ENCODE measurements at regions not wholly inside any gene's neighbourhood (a gene's known extent, or its start where the extent isn't known, plus 50 kb on each side); places are given as distances from the start of the nearest gene placed in this dataset.

DNA sequence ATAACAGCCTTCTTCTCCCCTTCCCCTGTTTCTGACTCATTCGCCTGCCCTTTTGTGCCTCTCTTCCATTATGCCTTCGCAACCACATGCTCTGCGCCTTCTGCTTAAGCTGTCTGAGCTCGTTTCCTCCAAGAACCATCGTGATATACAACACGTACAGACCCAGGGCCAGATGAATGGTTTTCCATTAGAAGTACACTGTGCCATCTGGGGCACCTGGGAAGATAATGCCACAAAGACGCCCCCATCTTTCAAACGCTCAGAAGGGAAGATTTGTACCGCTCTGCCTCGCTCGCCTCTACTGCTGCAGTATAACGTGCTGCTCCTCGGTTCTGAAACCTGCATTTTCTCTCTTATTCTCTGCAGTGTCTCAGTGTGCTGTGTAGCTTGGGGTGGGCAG is 470.9 kb upstream of the STXBP6 start:
- intact Hi-C loops (cut with micrococcal nuclease; ENCODE audit: unreplicated experiment): no loop called here
- H3K27ac ChIP-seq (ENCODE audit: extremely low read length, insufficient read depth, low read length): no peak overlapping the region
- no TSS peak for BruUV-seq (replicated peaks)
- no peak for TF ChIP-seq ZNF776 (CRISPR knock-in tag; IDR thresholded peaks at IDR 0.05)
- no peak for TF ChIP-seq ZNF772 (CRISPR knock-in tag; IDR thresholded peaks at IDR 0.05)
- TF ChIP-seq NCOA5 (CRISPR knock-in tag; IDR thresholded peaks at IDR 0.05): no peak
- TF ChIP-seq, protein P1, sequence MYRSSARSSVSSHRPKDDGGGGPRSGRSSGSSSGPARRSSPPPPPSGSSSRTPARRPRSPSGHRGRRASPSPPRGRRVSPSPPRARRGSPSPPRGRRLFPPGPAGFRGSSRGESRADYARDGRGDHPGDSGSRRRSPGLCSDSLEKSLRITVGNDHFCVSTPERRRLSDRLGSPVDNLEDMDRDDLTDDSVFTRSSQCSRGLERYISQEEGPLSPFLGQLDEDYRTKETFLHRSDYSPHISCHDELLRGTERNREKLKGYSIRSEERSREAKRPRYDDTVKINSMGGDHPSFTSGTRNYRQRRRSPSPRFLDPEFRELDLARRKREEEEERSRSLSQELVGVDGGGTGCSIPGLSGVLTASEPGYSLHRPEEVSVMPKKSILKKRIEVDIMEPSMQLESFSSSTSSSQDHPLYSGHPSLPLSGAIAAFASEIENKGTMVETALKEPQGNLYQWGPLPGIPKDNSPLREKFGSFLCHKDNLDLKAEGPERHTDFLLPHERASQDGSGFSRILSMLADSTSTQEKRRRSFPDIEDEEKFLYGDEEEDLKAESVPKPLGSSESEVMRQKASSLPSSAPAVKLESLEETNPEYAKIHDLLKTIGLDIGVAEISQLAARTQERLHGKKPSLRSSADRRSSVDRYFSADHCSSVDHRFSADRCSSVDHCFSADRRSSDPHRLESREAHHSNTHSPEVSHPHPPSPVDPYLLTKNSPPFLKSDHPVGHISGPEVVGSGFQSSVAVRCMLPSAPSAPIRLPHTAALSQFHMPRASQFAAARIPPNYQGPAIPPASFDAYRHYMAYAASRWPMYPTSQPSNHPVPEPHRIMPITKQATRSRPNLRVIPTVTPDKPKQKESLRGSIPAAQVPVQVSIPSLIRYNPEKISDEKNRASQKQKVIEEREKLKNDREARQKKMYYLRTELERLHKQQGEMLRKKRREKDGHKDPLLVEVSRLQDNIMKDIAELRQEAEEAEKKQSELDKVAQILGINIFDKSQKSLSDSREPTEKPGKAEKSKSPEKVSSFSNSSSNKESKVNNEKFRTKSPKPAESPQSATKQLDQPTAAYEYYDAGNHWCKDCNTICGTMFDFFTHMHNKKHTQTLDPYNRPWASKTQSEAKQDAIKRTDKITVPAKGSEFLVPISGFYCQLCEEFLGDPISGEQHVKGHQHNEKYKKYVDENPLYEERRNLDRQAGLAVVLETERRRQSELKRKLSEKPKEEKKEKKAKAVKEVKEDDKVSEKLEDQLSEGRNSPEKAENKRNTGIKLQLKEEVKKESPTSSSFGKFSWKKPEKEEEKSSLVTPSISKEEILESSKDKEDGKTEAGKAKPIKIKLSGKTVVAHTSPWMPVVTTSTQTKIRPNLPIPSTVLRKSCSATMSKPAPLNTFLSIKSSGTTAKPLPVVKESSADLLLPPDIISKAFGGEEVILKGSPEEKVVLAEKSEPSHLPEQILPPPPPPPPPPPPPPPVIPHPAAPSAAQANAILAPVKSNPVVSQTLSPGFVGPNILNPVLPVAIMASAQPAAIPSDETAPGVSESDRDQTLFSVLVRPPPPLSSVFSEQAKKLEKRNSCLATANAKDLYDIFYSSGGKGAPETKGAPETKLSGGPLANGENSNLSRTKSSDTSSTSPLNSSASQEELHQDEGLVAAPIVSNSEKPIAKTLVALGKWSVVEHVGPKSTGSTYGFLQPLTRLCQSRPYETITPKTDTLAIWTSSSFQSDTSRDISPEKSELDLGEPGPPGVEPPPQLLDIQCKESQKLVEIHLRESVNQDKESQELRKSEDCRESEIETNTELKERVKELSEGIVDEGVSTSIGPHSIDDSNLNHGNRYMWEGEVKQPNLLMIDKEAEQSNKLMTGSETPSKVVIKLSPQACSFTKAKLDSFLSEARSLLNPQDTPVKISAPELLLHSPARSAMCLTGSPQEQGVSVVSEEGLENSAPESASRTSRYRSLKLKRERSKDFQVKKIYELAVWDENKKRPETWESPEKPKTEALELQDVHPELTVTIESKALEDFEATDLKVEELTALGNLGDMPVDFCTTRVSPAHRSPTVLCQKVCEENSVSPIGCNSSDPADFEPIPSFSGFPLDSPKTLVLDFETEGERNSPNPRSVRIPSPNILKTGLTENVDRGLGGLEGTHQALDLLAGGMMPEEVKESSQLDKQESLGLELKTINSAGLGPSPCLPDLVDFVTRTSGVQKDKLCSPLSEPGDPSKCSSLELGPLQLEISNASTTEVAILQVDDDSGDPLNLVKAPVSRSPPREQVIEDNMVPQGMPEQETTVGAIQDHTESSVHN (CRISPR knock-in tag; IDR thresholded peaks at IDR 0.05): no peak
- no peak for TF ChIP-seq PHF8 (CRISPR knock-in tag; IDR thresholded peaks at IDR 0.05)
- TF ChIP-seq WIZ (CRISPR knock-in tag; IDR thresholded peaks at IDR 0.05): no peak
- TF ChIP-seq TP53 (CRISPR knock-in tag; conservative IDR thresholded peaks at IDR 0.05): no peak
- TF ChIP-seq, protein P2, sequence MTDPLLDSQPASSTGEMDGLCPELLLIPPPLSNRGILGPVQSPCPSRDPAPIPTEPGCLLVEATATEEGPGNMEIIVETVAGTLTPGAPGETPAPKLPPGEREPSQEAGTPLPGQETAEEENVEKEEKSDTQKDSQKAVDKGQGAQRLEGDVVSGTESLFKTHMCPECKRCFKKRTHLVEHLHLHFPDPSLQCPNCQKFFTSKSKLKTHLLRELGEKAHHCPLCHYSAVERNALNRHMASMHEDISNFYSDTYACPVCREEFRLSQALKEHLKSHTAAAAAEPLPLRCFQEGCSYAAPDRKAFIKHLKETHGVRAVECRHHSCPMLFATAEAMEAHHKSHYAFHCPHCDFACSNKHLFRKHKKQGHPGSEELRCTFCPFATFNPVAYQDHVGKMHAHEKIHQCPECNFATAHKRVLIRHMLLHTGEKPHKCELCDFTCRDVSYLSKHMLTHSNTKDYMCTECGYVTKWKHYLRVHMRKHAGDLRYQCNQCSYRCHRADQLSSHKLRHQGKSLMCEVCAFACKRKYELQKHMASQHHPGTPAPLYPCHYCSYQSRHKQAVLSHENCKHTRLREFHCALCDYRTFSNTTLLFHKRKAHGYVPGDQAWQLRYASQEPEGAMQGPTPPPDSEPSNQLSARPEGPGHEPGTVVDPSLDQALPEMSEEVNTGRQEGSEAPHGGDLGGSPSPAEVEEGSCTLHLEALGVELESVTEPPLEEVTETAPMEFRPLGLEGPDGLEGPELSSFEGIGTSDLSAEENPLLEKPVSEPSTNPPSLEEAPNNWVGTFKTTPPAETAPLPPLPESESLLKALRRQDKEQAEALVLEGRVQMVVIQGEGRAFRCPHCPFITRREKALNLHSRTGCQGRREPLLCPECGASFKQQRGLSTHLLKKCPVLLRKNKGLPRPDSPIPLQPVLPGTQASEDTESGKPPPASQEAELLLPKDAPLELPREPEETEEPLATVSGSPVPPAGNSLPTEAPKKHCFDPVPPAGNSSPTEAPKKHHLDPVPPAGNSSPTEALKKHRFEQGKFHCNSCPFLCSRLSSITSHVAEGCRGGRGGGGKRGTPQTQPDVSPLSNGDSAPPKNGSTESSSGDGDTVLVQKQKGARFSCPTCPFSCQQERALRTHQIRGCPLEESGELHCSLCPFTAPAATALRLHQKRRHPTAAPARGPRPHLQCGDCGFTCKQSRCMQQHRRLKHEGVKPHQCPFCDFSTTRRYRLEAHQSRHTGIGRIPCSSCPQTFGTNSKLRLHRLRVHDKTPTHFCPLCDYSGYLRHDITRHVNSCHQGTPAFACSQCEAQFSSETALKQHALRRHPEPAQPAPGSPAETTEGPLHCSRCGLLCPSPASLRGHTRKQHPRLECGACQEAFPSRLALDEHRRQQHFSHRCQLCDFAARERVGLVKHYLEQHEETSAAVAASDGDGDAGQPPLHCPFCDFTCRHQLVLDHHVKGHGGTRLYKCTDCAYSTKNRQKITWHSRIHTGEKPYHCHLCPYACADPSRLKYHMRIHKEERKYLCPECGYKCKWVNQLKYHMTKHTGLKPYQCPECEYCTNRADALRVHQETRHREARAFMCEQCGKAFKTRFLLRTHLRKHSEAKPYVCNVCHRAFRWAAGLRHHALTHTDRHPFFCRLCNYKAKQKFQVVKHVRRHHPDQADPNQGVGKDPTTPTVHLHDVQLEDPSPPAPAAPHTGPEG (CRISPR knock-in tag; IDR thresholded peaks at IDR 0.05): no peak
- TF ChIP-seq CCDC6 (CRISPR knock-in tag; IDR thresholded peaks at IDR 0.05): no peak

More for the DNA sequence above, 470.9 kb upstream of the STXBP6 start:
- Histone ChIP-seq H3K4me1 (ENCODE audit: insufficient read depth, low read length) (no peaks in the 10 kb centered on the region), H3K36me3 (replicated peaks in 1 of 2; ENCODE audit: control insufficient read depth in 1 of 2, insufficient read depth in 2 of 2, low read length in 2 of 2) (no peaks in the 10 kb centered on the region), H3K27me3 (ENCODE audit: control insufficient read depth in 1 of 2, insufficient read depth in 2 of 2, low read length in 2 of 2) (no peaks in the 10 kb centered on the region), H3K9ac (ENCODE audit: insufficient read depth, low read depth, low read length) (no peak overlapping the region), H2AFZ (ENCODE audit: low read length) (no peak overlapping the region), H3K9me3 (ENCODE audit: low read length) (peaks cover 94% of the 10 kb centered on the region), H4K20me1 (ENCODE audit: insufficient read depth, low read length) (no peaks in the 10 kb centered on the region), H3K4me3 (replicated peaks in 1 of 3; ENCODE audit: insufficient read depth in 1 of 3, low read depth in 2 of 3, low read length in 3 of 3) (no peak overlapping the region), H3K4me2 (ENCODE audit: low read depth, low read length) (no peak overlapping the region), H3K79me2 (ENCODE audit: insufficient read depth, low read length) (no peaks in the 10 kb centered on the region)
- WGBS (ENCODE audit: low lambda C conversion rate): 17% methylated on average over 13 of the region's 13 CpGs
- ChIA-PET CTCF (ENCODE audit: low intra/inter-chr PET ratio, low total read pairs) (no interaction called here), POLR2A (no interaction called here)
- in situ Hi-C loops (cut with HindIII; ENCODE audit: extremely low pct_ligation_motif_present, low pct_unique_long_range_greater_than_20kb): no loop called here
- no peak for ATAC-seq
- DNase-seq (ENCODE audit: low spot score): no peak
- FAIRE-seq: no peak

Data from HepG2 (cell line).